Thymus (tissue), 11 donors: ENCODE measurements at regions not wholly inside any gene's neighbourhood (a gene's known extent, or its start where the extent isn't known, plus 50 kb on each side); places are given as distances from the start of the nearest gene placed in this dataset.

Experiments used
- DNase-seq, 9 donors: peaks; one replicate each; pipeline ENCODE4 v3.0.0-alpha.2; 2013; ENCODE audit warnings: low spot score in 9 of 9, low read depth in 6 of 9, missing footprints in 1 of 9
- H3K27ac ChIP-seq, 2 donors: one replicate each; pipeline ENCODE4 v1.5.1; 2013; ENCODE audit warnings: control low read depth in 1 of 2, low read depth in 1 of 2, low read length in 1 of 2, mild to moderate bottlenecking in 1 of 2, moderate library complexity in 1 of 2
- H3K27me3 ChIP-seq, 2 donors: one replicate each; pipeline ENCODE4 v1.5.1; 2013; ENCODE audit warnings: low read length in 1 of 2; ENCODE audit not compliant: control insufficient read depth in 2 of 2, insufficient read depth in 1 of 2
- H3K36me3 ChIP-seq, 2 donors: one replicate each; pipeline ENCODE4 v1.5.1; 2013; ENCODE audit warnings: low read length in 1 of 2, mild to moderate bottlenecking in 1 of 2, moderate library complexity in 1 of 2; ENCODE audit not compliant: control insufficient read depth in 2 of 2, insufficient read depth in 2 of 2
- H3K4me1 ChIP-seq, 2 donors: one replicate each; pipeline ENCODE4 v1.5.1; 2013; ENCODE audit warnings: low read length in 2 of 2; ENCODE audit not compliant: control insufficient read depth in 2 of 2, insufficient read depth in 2 of 2
- H3K4me3 ChIP-seq, 2 donors: one replicate each; pipeline ENCODE4 v1.5.1; 2013; ENCODE audit warnings: low read length in 2 of 2, control low read depth in 1 of 2, mild to moderate bottlenecking in 1 of 2
- H3K9me3 ChIP-seq, 2 donors: one replicate each; pipeline ENCODE4 v1.5.1; 2013; ENCODE audit warnings: low read length in 1 of 2, mild to moderate bottlenecking in 1 of 2; ENCODE audit not compliant: control insufficient read depth in 2 of 2, insufficient read depth in 1 of 2
- WGBS: extraction: QIAGEN DNeasy Blood & Tissue Kit; methylation state at CpG from one replicate; pipeline ENCODE4 v1.1.7; 2013; 5-methylcytosine and 5-hydroxymethylcytosine counted together
- donor health status: healthy.

DNA sequence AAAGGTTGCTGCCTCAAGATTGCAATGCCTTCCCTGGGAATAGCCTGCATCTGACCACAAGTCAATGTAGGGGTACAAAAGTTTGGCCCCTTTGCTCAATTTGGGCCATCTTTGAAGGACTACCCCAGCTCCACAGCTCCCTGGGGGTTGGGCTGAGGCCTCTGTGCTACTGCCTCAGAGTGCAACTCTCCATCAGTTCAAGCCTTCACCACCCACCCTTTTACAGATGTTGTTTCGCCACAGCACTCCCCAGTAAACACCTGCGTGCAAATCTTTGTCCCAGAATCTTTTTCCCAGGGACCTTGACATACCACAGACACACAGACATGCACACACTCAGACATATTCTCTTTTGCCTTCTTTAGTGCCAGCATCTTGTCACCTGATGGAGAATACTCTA, 66.0 kb upstream of the ANKRD1 start:
- Histone ChIP-seq H3K27ac (peak overlapping the region; percentile 72 to 94), H3K27me3 (no peaks in the 10 kb centered on the region), H3K9me3 (no peaks in the 10 kb centered on the region), H3K4me3 (no peak overlapping the region), H3K4me1 (peaks cover 58 to 71% of the 10 kb centered on the region in 2 donors), H3K36me3 (peaks cover 0 to 7% of the 10 kb centered on the region in 2 donors)
- DNase-seq, result peak in 1 of 9 donors; percentile 64
- WGBS, result 19% methylated on average over 2 of the region's 2 CpGs

DNA sequence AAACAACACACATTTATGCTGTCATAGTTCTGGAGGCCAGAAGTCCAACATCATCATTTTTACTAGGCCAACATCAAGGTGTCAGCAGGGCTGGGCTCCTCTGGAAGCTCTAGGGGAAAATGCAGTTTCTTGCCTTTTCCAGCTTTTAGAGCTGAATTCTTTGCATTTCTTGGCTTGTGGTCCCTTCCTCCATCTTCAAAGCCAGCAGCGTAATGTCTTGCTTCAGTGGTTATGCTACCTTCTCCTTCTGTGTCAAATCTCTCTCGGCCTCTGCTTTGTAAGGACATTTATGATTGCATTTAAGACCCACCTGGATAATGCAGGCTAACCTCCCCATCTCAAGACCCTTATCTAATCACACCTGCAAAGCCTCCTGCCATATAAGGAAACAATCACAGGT, 66.5 kb upstream of the ANKRD1 start:
- Histone ChIP-seq H3K4me1 (peaks cover 58 to 70% of the 10 kb centered on the region in 2 donors), H3K4me3 (no peak overlapping the region), H3K36me3 (peaks cover 0 to 7% of the 10 kb centered on the region in 2 donors), H3K27me3 (no peaks in the 10 kb centered on the region), H3K27ac (peak overlapping the region; percentile 47 to 94), H3K9me3 (no peaks in the 10 kb centered on the region)
- WGBS, result 37% methylated on average over 2 of the region's 2 CpGs
- peak in 1 of 9 donors; percentile 46 for DNase-seq

DNA sequence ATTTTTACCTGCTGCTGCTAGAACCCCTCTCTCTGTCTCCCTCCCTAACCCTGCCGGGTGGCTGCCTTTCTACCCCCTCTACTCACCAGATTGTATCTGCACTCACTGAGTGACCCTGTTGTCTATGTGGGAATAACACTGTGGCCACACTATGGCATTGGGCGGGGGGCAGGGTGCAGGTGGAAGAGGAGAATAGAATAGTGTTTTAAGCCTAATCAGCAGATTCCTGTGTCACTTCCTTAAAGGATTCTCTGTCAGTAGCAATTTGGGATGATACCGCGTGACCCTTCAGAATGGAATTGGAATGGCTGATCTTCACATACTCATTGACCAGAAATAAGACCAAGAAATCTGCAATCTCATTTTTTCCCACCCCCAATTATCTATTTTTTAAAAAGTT, 67.1 kb upstream of the ANKRD1 start:
- H3K36me3 ChIP-seq, result peaks cover 0 to 2% of the 10 kb centered on the region in 2 donors
- no peaks in the 10 kb centered on the region for H3K9me3 ChIP-seq
- peaks cover 52 to 64% of the 10 kb centered on the region in 2 donors for H3K4me1 ChIP-seq
- no peaks in the 10 kb centered on the region for H3K27me3 ChIP-seq
- WGBS, result 92% methylated on average over 4 of the region's 4 CpGs
- H3K4me3 ChIP-seq, result no peak overlapping the region
- DNase-seq, result no peak
- H3K27ac ChIP-seq, result peak overlapping the region in 1 of 2 donors; percentile 94

DNA sequence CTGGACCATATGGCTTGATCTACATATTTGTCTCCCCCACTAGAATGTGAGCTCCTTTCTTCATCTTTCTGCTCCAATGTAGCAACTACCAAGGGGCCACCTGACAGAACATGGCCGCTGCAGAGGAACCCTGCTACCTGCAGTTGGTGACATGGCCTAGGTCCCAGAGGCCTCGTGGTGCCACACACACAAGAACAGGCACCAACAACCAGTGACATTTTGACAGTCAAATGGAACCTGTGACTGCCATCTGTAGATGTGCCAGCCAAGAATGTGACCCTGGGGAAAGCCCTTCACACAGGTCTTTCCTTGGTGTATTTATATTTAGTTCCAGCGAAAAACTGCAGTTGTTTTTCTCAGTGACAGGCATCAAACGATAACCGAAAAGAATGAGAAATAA, 67.9 kb upstream of the ANKRD1 start:
- peaks cover 0 to 2% of the 10 kb centered on the region in 2 donors for H3K36me3 ChIP-seq
- no peak overlapping the region for H3K4me3 ChIP-seq
- no peaks in the 10 kb centered on the region for H3K27me3 ChIP-seq
- 97% methylated on average over 5 of the region's 5 CpGs for WGBS
- H3K9me3 ChIP-seq, result no peaks in the 10 kb centered on the region
- no peak for DNase-seq
- H3K27ac ChIP-seq, result peak overlapping the region; percentile 31 to 94
- H3K4me1 ChIP-seq, result peaks cover 45 to 56% of the 10 kb centered on the region in 2 donors

DNA sequence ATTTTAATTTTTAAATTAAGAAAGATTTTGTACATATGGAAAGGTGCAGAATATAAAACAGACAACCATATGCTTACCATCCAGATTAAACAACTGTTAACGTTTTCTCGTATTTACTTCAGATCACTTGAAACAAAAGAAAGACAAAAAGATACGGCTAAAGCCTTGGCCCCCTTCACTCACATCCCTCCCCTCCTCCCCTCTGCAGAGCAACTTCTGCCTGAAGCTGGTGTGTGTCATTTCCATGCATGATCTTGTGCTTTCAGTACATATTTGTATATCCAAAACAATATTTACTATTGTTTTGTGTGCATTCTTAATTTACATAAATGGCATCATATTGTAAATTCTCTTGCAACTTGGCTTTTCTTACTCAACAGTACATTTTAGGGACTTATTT, 68.5 kb upstream of the ANKRD1 start:
- no peaks in the 10 kb centered on the region for H3K27me3 ChIP-seq

DNA sequence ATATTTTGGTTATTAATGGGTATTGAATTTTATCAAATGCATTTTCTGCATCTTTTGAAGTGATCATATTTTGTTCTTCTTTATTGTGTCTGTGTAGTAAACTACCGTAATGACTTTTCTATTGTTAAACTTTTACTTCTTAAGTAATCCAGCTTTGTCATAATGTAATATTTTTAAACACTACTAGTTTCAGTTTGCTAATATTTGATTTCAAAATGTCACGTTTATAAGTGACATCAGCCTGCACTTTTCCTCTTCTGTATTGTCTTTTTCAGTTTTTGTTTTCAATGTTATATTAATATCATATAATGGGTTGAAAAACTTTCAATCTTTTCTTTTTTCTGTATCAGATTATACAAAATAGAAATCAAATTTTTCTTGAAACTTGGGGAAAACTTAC, 71.6 kb upstream of the ANKRD1 start:
- Histone ChIP-seq H3K27ac (no peak overlapping the region), H3K4me1 (peaks cover 13 to 19% of the 10 kb centered on the region in 2 donors), H3K27me3 (no peaks in the 10 kb centered on the region), H3K4me3 (no peak overlapping the region), H3K9me3 (no peaks in the 10 kb centered on the region), H3K36me3 (no peaks in the 10 kb centered on the region)
- 72% methylated on average over 2 of the region's 2 CpGs for WGBS
- DNase-seq, result no peak

More for the DNA sequence above, 68.5 kb upstream of the ANKRD1 start:
- Histone ChIP-seq H3K9me3 (no peaks in the 10 kb centered on the region), H3K4me3 (no peak overlapping the region), H3K36me3 (peaks cover 0 to 2% of the 10 kb centered on the region in 2 donors), H3K27ac (peak overlapping the region in 1 of 2 donors; percentile 94), H3K4me1 (peaks cover 41 to 50% of the 10 kb centered on the region in 2 donors)
- DNase-seq, result peak in 1 of 9 donors; percentile 67
- WGBS, result 31% methylated on average over 3 of the region's 3 CpGs

DNA sequence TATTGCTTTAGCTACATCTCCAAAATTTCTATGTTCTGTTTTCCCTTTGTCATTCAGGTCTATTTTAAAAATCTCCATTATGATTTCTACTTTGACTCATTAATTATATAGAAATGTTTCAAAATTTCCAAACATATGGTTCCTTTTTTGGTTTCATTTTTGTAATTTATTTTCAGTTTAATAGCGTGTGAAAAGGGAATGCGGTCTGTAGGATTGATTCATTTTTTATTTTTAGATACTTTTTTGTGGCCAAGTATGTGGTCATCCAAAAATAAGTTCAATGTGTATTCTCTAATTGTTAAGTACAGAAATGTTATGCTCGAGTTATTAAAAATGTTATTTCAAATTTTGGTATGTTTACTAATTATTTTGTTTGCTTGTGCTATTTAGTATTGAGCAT, 72.5 kb upstream of the ANKRD1 start:
- WGBS, result 85% methylated on average over 3 of the region's 3 CpGs
- H3K36me3 ChIP-seq, result no peaks in the 10 kb centered on the region
- DNase-seq, result no peak

DNA sequence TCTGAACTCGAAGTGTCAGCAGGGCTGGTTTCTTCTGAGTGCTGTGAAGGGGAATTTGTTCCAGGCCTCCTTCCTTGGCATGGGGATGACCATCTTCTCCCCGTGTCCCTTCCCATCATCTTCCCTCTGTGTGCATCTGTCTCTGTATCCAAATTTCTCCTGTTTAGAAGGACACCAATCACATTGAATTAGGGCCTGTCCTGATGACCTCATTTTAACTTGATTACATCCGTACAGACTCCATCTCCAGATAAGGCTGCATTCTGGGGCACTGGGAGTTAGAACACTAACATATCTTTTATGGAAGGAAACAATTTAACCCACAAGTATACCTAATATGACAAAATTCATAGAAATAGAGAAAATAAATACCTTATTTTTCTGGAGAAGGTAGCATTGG, 76.8 kb upstream of the ANKRD1 start:
- 97% methylated on average over 3 of the region's 3 CpGs for WGBS
- Histone ChIP-seq H3K27ac (no peak overlapping the region), H3K27me3 (no peaks in the 10 kb centered on the region), H3K36me3 (no peaks in the 10 kb centered on the region), H3K9me3 (no peaks in the 10 kb centered on the region), H3K4me3 (no peak overlapping the region), H3K4me1 (no peaks in the 10 kb centered on the region)
- DNase-seq, result no peak

More for the DNA sequence above, 72.5 kb upstream of the ANKRD1 start:
- no peak overlapping the region for H3K4me3 ChIP-seq
- H3K27ac ChIP-seq, result no peak overlapping the region
- H3K4me1 ChIP-seq, result peaks cover 5 to 11% of the 10 kb centered on the region in 2 donors
- H3K27me3 ChIP-seq, result no peaks in the 10 kb centered on the region
- no peaks in the 10 kb centered on the region for H3K9me3 ChIP-seq

DNA sequence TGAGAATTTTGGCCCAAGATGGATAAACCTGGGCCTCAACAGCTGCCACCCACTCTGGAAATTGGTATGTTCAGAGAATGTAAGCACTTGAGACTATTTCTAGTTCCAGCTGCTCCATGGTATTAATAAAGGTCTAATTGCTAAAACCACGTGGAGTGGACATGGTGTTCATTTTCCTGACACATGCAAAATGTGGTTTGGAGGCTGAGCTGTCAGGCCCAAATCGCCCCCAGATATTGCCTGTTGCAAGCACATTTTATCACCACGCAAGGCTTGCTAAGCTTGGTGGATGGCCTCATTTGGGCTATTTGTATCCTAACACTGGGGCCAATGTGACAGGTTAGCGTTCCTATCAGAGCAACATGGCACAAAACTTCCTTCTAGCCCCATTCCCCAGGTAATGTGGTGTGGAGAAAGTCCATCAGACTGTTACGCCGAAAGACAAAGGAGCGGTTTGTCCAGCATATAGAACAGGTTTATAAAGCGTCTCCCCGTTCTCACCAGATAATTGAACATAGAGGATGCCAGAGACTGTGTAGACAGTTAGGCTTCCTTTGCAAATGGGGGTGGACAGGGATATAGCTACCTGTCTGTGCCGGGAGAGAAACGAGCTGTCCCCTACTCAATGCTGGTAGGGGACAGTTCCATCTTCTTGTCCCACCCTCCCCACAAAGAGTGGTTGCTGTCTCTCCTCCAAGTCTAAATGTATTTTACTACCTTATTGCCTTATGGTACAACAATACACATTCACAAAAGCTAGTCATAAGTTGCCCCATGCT, 78.0 kb upstream of the ANKRD1 start:
- Histone ChIP-seq H3K27ac (no peak overlapping the region), H3K27me3 (no peaks in the 10 kb centered on the region), H3K4me1 (no peaks in the 10 kb centered on the region), H3K36me3 (no peaks in the 10 kb centered on the region), H3K4me3 (no peak overlapping the region), H3K9me3 (peaks cover 0 to 2% of the 10 kb centered on the region in 2 donors)
- no peak for DNase-seq
- 97% methylated on average over 11 of the region's 11 CpGs for WGBS
